Activated CD8-positive, alpha-beta memory T cell treated with anti-CD3 and anti-CD28 coated beads for 24 hours (primary cell): ENCODE measurements at regions not wholly inside any gene's neighbourhood (a gene's known extent, or its start where the extent isn't known, plus 50 kb on each side); places are given as distances from the start of the nearest gene placed in this dataset.
"Not testable (repeated sequence)": the region's sequence is repeated elsewhere in the genome, so short reads cannot be mapped to it uniquely, and the experiment has no call there.

ENCODE experiments used
- DNase-seq: peaks from one replicate; pipeline ENCODE4 v3.0.0-alpha.2; 2020

GRCh38 chr5:104903941-104904340 is 1341.4 kb upstream of the NUDT12 start:
- no peak for DNase-seq

GRCh38 chr5:104891596-104891995 is 1329.0 kb upstream of the NUDT12 start:
- no peak for DNase-seq

GRCh38 chr5:104890767-104891166 is 1328.2 kb upstream of the NUDT12 start:
- no peak for DNase-seq

GRCh38 chr5:104859437-104859836 is 1296.8 kb upstream of the NUDT12 start:
- DNase-seq, result no peak

- DNase-seq, result not testable (repeated sequence)
Observed at GRCh38 chr5:104852099-104852498, 1289.5 kb upstream of the NUDT12 start.

GRCh38 chr5:104845541-104845940 is 1283.0 kb upstream of the NUDT12 start:
- DNase-seq, result no peak

GRCh38 chr5:104843822-104844221 is 1281.2 kb upstream of the NUDT12 start:
- DNase-seq, result no peak

GRCh38 chr5:104840284-104840683 is 1277.7 kb upstream of the NUDT12 start:
- DNase-seq, result no peak

GRCh38 chr5:104831515-104831914 is 1268.9 kb upstream of the NUDT12 start:
- DNase-seq, result not testable (repeated sequence)

GRCh38 chr5:104821606-104822005 is 1259.0 kb upstream of the NUDT12 start:
- DNase-seq, result no peak

- DNase-seq, result no peak
Observed at GRCh38 chr5:104817127-104817526, 1254.5 kb upstream of the NUDT12 start.

GRCh38 chr5:104815212-104815611 is 1252.6 kb upstream of the NUDT12 start:
- DNase-seq, result no peak

- no peak for DNase-seq
Observed at GRCh38 chr5:104800440-104801048, 1238.0 kb upstream of the NUDT12 start.

- no peak for DNase-seq
Observed at GRCh38 chr5:104793755-104794080, 1231.1 kb upstream of the NUDT12 start.

GRCh38 chr5:104793031-104793754 is 1230.6 kb upstream of the NUDT12 start:
- DNase-seq, result no peak

- no peak for DNase-seq
Observed at GRCh38 chr5:104789366-104789765, 1226.8 kb upstream of the NUDT12 start.

- DNase-seq, result no peak
Observed at GRCh38 chr5:104785097-104785496, 1222.5 kb upstream of the NUDT12 start.

GRCh38 chr5:104774372-104774771 is 1211.8 kb upstream of the NUDT12 start:
- no peak for DNase-seq

GRCh38 chr5:104764197-104764596 is 1201.6 kb upstream of the NUDT12 start:
- DNase-seq, result no peak

GRCh38 chr5:104763216-104763615 is 1200.6 kb upstream of the NUDT12 start:
- no peak for DNase-seq

GRCh38 chr5:104757915-104758314 is 1195.3 kb upstream of the NUDT12 start:
- DNase-seq, result no peak

GRCh38 chr5:104755806-104756205 is 1193.2 kb upstream of the NUDT12 start:
- no peak for DNase-seq

GRCh38 chr5:104754311-104754995 is 1191.9 kb upstream of the NUDT12 start:
- DNase-seq, result no peak

- DNase-seq, result no peak
Observed at GRCh38 chr5:104751969-104752368, 1189.4 kb upstream of the NUDT12 start.
